Lower lobe of right lung (tissue), 2 donors: ENCODE measurements at regions not wholly inside any gene's neighbourhood (a gene's known extent, or its start where the extent isn't known, plus 50 kb on each side); places are given as distances from the start of the nearest gene placed in this dataset.
A peak's percentile ranks its signal among the peaks of the same experiment; 100 is the strongest.
"Not testable (repeated sequence)": the region's sequence is repeated elsewhere in the genome, so short reads cannot be mapped to it uniquely, and the experiment has no call there.

Source experiments
- ATAC-seq, 2 donors: fragments of 200-7000 bp; cut with Tn5 transposase; one replicate each; pipeline ENCODE4 v1.9.1; 2020 to 2022; ENCODE audit warnings: mild to moderate bottlenecking in 2 of 2, moderate library complexity in 2 of 2
- DNase-seq: peaks from one replicate; pipeline ENCODE4 v3.0.0-alpha.2; 2020
- H3K27ac ChIP-seq: fragments of 200-600 bp; one replicate; pipeline ENCODE4 v1.8.0; 2022
- H3K27me3 ChIP-seq: fragments of 200-600 bp; one replicate; pipeline ENCODE4 v1.8.0; 2022; ENCODE audit warnings: low read depth
- H3K36me3 ChIP-seq: fragments of 200-600 bp; one replicate; pipeline ENCODE4 v1.8.0; 2022; ENCODE audit warnings: mild to moderate bottlenecking
- H3K4me1 ChIP-seq: fragments of 200-600 bp; one replicate; pipeline ENCODE4 v1.8.0; 2022
- H3K4me3 ChIP-seq: fragments of 200-600 bp; one replicate; pipeline ENCODE4 v1.8.0; 2022; ENCODE audit warnings: mild to moderate bottlenecking
- H3K9me3 ChIP-seq: fragments of 200-600 bp; one replicate; pipeline ENCODE4 v1.8.0; 2022
- CTCF ChIP-seq: fragments of 200-600 bp; IDR thresholded peaks from one replicate; pipeline ENCODE4 v1.8.0; 2022; ENCODE audit warnings: antibody characterized with exemption, mild to moderate bottlenecking
- intact Hi-C: fragments of 100-400 bp; cut with DNase I; formaldehyde crosslinking; loops from one replicate; pipeline ENCODE4 v1.11.0; 2022
- donor health status: DM: no; HTN: yes; CAD: no; lungs with severe emphysema.

DNA sequence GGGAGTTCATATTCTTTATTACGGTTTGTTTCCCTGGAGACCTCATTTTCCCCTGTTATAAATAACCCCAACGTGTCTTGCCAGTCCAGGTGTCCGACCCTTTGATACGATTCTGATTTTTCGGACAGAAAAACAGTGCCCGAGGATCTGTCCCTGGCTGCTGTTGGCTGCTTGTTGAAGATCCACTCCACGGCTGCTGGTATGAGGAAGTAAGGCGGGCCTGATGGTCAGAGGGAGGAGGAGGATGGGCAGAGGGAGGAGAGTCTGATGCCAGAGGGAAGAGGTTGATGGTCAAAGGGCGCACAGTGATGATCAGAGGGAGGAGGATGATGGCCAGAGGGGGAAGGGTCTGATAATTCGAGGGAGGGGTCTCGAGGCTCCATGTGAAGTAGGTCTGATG, 99.9 kb downstream of the ATP6V0E2 start:
- H3K4me3 ChIP-seq, H3K27ac ChIP-seq, H3K27me3 ChIP-seq, H3K36me3 ChIP-seq, DNase-seq, H3K9me3 ChIP-seq, H3K4me1 ChIP-seq, intact Hi-C loops: not testable (repeated sequence)
- peak; percentile 22 to 60 for ATAC-seq

GRCh38 chr7:149975608-149976007, 101.8 kb downstream of the ATP6V0E2 start:
- ATAC-seq, H3K27me3 ChIP-seq, H3K4me1 ChIP-seq, H3K4me3 ChIP-seq, DNase-seq, H3K36me3 ChIP-seq, intact Hi-C loops, H3K27ac ChIP-seq, H3K9me3 ChIP-seq: not testable (repeated sequence)

GRCh38 chr7:149978537-149978936, 104.8 kb downstream of the ATP6V0E2 start:
- H3K4me1 ChIP-seq, DNase-seq, intact Hi-C loops, H3K9me3 ChIP-seq, H3K36me3 ChIP-seq, H3K4me3 ChIP-seq, H3K27ac ChIP-seq, H3K27me3 ChIP-seq: not testable (repeated sequence)
- peak; percentile 57 for ATAC-seq
- peak; percentile 6 for TF ChIP-seq CTCF

DNA sequence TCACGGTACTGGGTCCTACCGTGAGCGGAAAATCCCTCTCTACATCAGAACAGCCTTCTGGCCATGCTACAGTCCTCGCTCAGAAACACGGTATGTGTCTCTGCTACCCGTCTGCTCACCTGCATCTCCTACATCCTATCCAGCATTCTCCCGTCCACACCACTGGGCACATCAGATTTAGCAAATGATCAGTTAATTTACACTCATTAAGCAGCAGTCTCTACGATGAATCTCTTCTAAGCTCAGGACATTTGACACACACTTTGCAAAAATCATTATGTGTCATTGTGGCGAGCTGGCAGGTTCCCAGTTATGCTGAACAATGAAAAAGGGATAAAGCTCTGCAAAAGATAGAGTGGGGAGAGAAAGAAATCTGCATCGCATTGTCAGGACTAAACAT, 105.2 kb downstream of the ATP6V0E2 start:
- H3K9me3 ChIP-seq, H3K4me1 ChIP-seq, H3K36me3 ChIP-seq, H3K27ac ChIP-seq, H3K27me3 ChIP-seq, H3K4me3 ChIP-seq, ATAC-seq, DNase-seq, intact Hi-C loops: not testable (repeated sequence)

DNA sequence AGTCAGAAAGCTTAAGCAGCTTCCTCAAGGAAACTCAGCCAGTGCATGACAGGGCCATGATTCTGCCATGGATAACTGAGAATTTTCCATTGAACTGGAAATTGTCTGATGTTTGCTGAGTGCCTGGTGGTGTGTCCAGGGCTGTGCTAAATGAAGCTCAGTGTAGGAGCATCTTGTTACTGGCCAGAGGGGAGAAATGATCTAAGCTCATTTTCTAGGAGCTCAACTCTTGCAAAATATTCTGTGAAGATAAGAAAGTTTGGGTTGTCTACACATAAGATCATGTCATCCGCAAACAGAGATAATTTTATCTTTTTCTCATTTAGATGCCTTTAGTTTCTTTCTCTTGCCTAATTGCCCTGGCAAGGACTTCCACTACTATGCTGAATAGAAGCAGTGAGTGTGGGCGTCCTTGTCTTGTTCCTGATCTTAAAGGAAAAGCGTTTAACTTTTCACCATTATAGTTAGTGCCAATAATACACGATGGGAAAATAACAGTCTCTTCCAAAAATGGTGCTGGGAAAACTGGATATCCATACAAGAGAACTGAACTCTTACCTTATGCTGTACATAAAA, 108.9 kb downstream of the ATP6V0E2 start:
- H3K9me3 ChIP-seq, DNase-seq, ATAC-seq, intact Hi-C loops, H3K27me3 ChIP-seq, H3K4me3 ChIP-seq, H3K4me1 ChIP-seq, H3K36me3 ChIP-seq, H3K27ac ChIP-seq: not testable (repeated sequence)

DNA sequence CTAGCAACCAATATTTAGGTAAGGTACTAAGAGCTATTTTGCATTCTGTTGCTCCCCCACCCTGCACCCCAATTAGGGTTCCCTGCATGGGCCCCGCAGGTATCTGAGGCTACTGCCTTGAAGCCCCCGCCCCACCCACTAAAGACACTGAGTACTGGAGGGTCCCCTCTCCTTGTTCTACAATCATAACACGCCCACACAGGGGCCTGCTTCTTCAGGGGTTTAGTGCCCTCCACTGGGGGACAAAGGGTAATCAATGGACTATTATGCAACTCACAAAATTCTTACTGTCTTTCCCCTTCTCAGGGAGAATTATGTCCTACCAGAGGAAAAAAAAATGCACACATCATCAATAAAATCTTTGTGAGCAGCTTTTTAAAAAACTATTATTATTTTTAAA, 113.1 kb downstream of the ATP6V0E2 start:
- H3K9me3 ChIP-seq, H3K27ac ChIP-seq, H3K27me3 ChIP-seq, H3K4me1 ChIP-seq, DNase-seq, intact Hi-C loops, H3K4me3 ChIP-seq, ATAC-seq, H3K36me3 ChIP-seq: not testable (repeated sequence)

GRCh38 chr7:149991652-149992302, 118.0 kb downstream of the ATP6V0E2 start:
- H3K4me1 ChIP-seq, H3K27ac ChIP-seq, H3K27me3 ChIP-seq, intact Hi-C loops, H3K4me3 ChIP-seq, H3K9me3 ChIP-seq, H3K36me3 ChIP-seq: not testable (repeated sequence)
- DNase-seq, result peak; percentile 48
- peak; percentile 80 to 81 for ATAC-seq

- intact Hi-C loops, H3K9me3 ChIP-seq, H3K4me1 ChIP-seq: not testable (repeated sequence)
Observed at GRCh38 chr7:149992366-149992765, 118.6 kb downstream of the ATP6V0E2 start.

DNA sequence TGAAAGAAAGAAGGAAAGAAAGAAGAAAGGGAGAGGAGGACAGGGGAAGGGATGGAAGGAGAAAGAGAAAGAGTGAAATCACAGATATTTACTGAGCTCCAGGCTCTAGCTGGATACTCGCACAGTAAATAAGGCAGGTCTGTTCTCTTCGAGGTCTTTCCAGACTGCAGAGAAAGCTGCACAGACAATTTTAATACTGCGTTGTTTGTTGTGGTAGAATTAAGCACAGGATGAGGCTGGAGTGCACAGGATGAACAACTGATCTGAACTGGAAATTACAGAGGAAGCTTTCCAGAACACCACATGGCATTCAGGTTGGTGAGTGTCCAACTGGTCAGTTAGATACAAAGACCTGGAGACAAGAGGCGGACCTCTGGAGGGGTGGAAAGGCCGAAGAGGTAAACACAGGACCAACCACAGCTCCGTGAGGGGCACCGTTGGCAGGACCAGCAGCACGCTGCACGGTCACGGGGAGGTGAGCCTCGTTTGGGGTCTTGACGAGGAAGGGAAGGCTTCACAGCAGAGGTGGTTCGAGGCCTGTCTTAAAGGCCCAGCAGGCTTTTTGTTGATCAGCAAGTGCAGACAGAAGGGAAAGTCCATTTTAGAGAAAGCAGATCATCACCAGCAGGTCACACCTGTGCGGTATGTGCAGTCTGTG, 121.7 kb downstream of the ATP6V0E2 start:
- H3K27ac ChIP-seq, H3K36me3 ChIP-seq, H3K9me3 ChIP-seq, H3K27me3 ChIP-seq, ATAC-seq, H3K4me3 ChIP-seq, DNase-seq, H3K4me1 ChIP-seq, intact Hi-C loops: not testable (repeated sequence)

More at GRCh38 chr7:149992366-149992765, 118.6 kb downstream of the ATP6V0E2 start:
- H3K27me3 ChIP-seq, DNase-seq, ATAC-seq, H3K27ac ChIP-seq, H3K36me3 ChIP-seq, H3K4me3 ChIP-seq: not testable (repeated sequence)

GRCh38 chr7:150000780-150001599, 127.2 kb downstream of the ATP6V0E2 start:
- ATAC-seq, DNase-seq, H3K36me3 ChIP-seq, H3K9me3 ChIP-seq, intact Hi-C loops, H3K4me3 ChIP-seq, H3K27me3 ChIP-seq, H3K4me1 ChIP-seq, H3K27ac ChIP-seq: not testable (repeated sequence)
